Vagina (tissue), 2 donors: ENCODE measurements at regions not wholly inside any gene's neighbourhood (a gene's known extent, or its start where the extent isn't known, plus 50 kb on each side); places are given as distances from the start of the nearest gene placed in this dataset.

ENCODE experiments used
- DNase-seq, 2 donors: peaks; one replicate each; pipeline ENCODE4 v3.0.0-alpha.2; 2017; ENCODE audit errors: extremely low spot score in 2 of 2
- H3K27ac ChIP-seq: fragments of 200-600 bp; sonication (generic); one replicate; pipeline ENCODE4 v1.5.1; 2019
- H3K27me3 ChIP-seq: fragments of 200-600 bp; sonication (generic); one replicate; pipeline ENCODE4 v1.5.1; 2019
- H3K36me3 ChIP-seq, 2 donors: fragments of 200-600 bp; sonication (generic); one replicate each; pipeline ENCODE4 v1.5.1; 2017 to 2019
- H3K4me1 ChIP-seq: fragments of 200-600 bp; sonication (generic); one replicate; pipeline ENCODE4 v1.5.1; 2019
- H3K4me3 ChIP-seq, 2 donors: fragments of 200-600 bp; sonication (generic); 1 replicate in 1 of 2; 2 replicates in 1 of 2; pipeline ENCODE4 v1.5.1; 2016 to 2019
- H3K9me3 ChIP-seq: fragments of 200-600 bp; sonication (generic); one replicate; pipeline ENCODE4 v1.5.1; 2019
- POLR2A ChIP-seq, 2 donors: fragments of 450-650 bp; IDR thresholded peaks; one replicate each; pipeline ENCODE4 v1.6.1; 2017; ENCODE audit warnings: antibody characterized with exemption in 2 of 2, mild to moderate bottlenecking in 2 of 2, moderate library complexity in 2 of 2
- POLR2AphosphoS5 ChIP-seq, 2 donors: sonication (generic); formaldehyde crosslinking; IDR thresholded peaks; one replicate each; pipeline ENCODE4 v1.9.0; 2017; ENCODE audit warnings: antibody characterized with exemption in 2 of 2, mild to moderate bottlenecking in 2 of 2, low read depth in 1 of 2; ENCODE audit not compliant: insufficient read depth in 1 of 2
- intact Hi-C: fragments of 100-400 bp; cut with DNase I; formaldehyde crosslinking; loops from one replicate; pipeline ENCODE4 v1.15.1; 2023
- TF ChIP-seq, protein P1 (sequence below), 3 experiments: fragments of 450-650 bp in 2 of 3; fragments of 200-600 bp in 1 of 3; sonication (generic) in 1 of 3; IDR thresholded peaks; one replicate each; pipeline ENCODE4 v1.5.1; 2017 to 2019; ENCODE audit warnings: antibody characterized with exemption in 3 of 3, mild to moderate bottlenecking in 2 of 3, moderate library complexity in 2 of 3

DNA sequence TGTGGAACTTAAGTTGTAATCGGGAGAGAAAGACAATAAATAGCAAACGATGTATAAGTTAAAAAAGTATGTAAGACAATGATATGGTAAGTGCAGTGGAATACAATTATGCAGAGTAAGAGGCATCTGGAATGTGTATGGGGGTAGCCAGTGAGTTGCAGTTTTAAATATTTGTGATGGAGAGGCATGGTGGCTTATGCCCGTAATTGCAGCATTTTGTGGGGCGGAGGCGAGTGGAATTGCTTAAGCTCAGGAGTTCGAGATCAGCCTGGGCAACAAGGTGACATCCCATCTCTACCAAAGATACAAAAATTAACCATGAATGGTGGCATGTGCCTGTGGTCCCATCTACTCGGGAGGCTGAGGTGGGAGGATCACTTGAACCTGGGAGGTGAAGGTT, 52.5 kb upstream of the WDFY3 start:
- H3K4me1 ChIP-seq, result no peaks in the 10 kb centered on the region
- intact Hi-C loops, result no loop called here

GRCh38 chr4:85019411-85019810, 52.9 kb upstream of the WDFY3 start:
- H3K27me3 ChIP-seq, result no peaks in the 10 kb centered on the region
- no peak for TF ChIP-seq POLR2A (IDR thresholded peaks at IDR 0.05)
- TF ChIP-seq, protein P1, sequence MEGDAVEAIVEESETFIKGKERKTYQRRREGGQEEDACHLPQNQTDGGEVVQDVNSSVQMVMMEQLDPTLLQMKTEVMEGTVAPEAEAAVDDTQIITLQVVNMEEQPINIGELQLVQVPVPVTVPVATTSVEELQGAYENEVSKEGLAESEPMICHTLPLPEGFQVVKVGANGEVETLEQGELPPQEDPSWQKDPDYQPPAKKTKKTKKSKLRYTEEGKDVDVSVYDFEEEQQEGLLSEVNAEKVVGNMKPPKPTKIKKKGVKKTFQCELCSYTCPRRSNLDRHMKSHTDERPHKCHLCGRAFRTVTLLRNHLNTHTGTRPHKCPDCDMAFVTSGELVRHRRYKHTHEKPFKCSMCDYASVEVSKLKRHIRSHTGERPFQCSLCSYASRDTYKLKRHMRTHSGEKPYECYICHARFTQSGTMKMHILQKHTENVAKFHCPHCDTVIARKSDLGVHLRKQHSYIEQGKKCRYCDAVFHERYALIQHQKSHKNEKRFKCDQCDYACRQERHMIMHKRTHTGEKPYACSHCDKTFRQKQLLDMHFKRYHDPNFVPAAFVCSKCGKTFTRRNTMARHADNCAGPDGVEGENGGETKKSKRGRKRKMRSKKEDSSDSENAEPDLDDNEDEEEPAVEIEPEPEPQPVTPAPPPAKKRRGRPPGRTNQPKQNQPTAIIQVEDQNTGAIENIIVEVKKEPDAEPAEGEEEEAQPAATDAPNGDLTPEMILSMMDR (IDR thresholded peaks at IDR 0.05), result no peak
- no peak for TF ChIP-seq POLR2AphosphoS5 (IDR thresholded peaks at IDR 0.05; ENCODE audit: insufficient read depth in 1 of 2, low read depth in 1 of 2)
- DNase-seq, result no peak
- H3K4me1 ChIP-seq, result no peaks in the 10 kb centered on the region
- intact Hi-C loops, result no loop called here
- no peaks in the 10 kb centered on the region for H3K9me3 ChIP-seq
- H3K36me3 ChIP-seq, result no peaks in the 10 kb centered on the region
- H3K4me3 ChIP-seq, result no peak overlapping the region
- H3K27ac ChIP-seq, result no peak overlapping the region

More for the DNA sequence above, 52.5 kb upstream of the WDFY3 start:
- no peak for TF ChIP-seq POLR2A (IDR thresholded peaks at IDR 0.05)
- no peak for TF ChIP-seq POLR2AphosphoS5 (IDR thresholded peaks at IDR 0.05; ENCODE audit: insufficient read depth in 1 of 2, low read depth in 1 of 2)
- TF ChIP-seq, protein P1 (IDR thresholded peaks at IDR 0.05), result no peak
- Histone ChIP-seq H3K27me3 (no peaks in the 10 kb centered on the region), H3K36me3 (no peaks in the 10 kb centered on the region), H3K9me3 (no peaks in the 10 kb centered on the region), H3K4me3 (no peak overlapping the region), H3K27ac (no peak overlapping the region)
- DNase-seq, result no peak

DNA sequence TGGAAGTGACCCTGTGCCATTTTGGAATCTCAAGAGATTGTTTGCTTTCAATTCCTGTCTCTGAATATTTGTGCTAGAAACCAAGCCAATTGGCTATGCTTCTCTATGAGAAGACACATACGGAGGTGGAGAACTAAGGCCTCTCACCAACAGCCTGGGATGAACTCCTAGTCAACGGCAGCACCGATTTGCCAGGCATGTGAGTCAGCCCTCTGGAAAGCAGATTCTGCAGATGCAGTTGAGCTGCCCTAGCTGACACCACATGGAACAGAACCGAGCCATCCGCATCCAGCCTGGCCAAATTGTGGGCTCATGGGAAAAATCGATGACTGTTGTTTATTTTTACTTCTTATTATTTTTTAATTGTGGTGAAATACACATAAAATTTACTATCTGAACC, 58.2 kb upstream of the WDFY3 start:
- no peak for DNase-seq
- Histone ChIP-seq H3K4me1 (no peaks in the 10 kb centered on the region), H3K36me3 (no peaks in the 10 kb centered on the region), H3K4me3 (no peak overlapping the region), H3K27ac (no peak overlapping the region), H3K9me3 (no peaks in the 10 kb centered on the region), H3K27me3 (no peaks in the 10 kb centered on the region)
- TF ChIP-seq, protein P1 (IDR thresholded peaks at IDR 0.05), result no peak
- TF ChIP-seq POLR2AphosphoS5 (IDR thresholded peaks at IDR 0.05; ENCODE audit: insufficient read depth in 1 of 2, low read depth in 1 of 2), result no peak
- TF ChIP-seq POLR2A (IDR thresholded peaks at IDR 0.05), result no peak
- intact Hi-C loops, result no loop called here

DNA sequence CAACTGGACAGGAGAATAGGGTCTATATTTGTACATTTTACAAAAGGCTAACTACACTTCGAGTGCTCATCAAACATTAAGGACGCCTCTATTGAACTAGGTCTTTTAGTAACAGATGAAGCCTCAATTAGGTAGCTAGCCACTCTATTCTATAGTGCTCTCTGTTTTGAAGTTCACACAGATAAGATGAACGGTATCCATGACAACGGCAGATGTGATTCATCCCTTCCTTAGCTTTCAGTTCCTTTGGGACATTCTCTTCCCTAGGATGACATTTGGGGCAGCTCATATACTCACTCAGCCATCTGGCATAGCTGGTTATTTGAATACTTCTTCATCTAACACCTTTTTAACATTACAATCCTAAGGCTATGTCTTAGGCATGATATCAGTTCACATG, 62.4 kb upstream of the WDFY3 start:
- no peaks in the 10 kb centered on the region for H3K27me3 ChIP-seq
- no peak overlapping the region for H3K4me3 ChIP-seq
- intact Hi-C loops, result no loop called here
- H3K4me1 ChIP-seq, result no peaks in the 10 kb centered on the region
- no peaks in the 10 kb centered on the region for H3K36me3 ChIP-seq
- no peak overlapping the region for H3K27ac ChIP-seq
- H3K9me3 ChIP-seq, result no peaks in the 10 kb centered on the region
- no peak for TF ChIP-seq POLR2A (IDR thresholded peaks at IDR 0.05)
- no peak for TF ChIP-seq POLR2AphosphoS5 (IDR thresholded peaks at IDR 0.05; ENCODE audit: insufficient read depth in 1 of 2, low read depth in 1 of 2)
- TF ChIP-seq, protein P1 (IDR thresholded peaks at IDR 0.05), result no peak
- DNase-seq, result no peak

DNA sequence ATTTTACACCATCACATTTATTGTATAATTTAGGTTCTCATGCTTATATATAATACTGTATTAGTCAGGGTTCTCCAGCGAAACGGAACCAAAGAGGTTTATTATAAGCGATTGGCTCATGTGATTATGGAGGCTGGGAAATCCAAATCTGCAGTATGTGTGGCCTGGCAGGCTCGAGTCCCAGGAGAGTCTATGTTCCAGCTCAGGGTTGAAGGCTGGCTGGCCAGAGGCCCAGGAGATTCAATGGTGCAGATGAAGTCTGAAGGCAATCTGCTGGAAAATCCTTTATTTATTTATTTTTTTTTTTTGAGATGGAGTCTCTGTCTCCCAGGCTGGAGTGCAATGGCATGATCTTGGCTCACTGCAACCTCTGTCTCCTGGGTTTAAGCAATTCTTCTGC, 63.0 kb upstream of the WDFY3 start:
- Histone ChIP-seq H3K36me3 (no peaks in the 10 kb centered on the region), H3K9me3 (peaks cover 2% of the 10 kb centered on the region), H3K4me3 (no peak overlapping the region), H3K27me3 (no peaks in the 10 kb centered on the region), H3K27ac (no peak overlapping the region), H3K4me1 (no peaks in the 10 kb centered on the region)
- intact Hi-C loops, result no loop called here
- TF ChIP-seq POLR2A (IDR thresholded peaks at IDR 0.05) (no peak), POLR2AphosphoS5 (IDR thresholded peaks at IDR 0.05; ENCODE audit: insufficient read depth in 1 of 2, low read depth in 1 of 2) (no peak)
- TF ChIP-seq, protein P1 (IDR thresholded peaks at IDR 0.05), result no peak
- DNase-seq, result no peak
